Large intestine (tissue), 3 donors: ENCODE measurements at regions not wholly inside any gene's neighbourhood (a gene's known extent, or its start where the extent isn't known, plus 50 kb on each side); places are given as distances from the start of the nearest gene placed in this dataset.
"Not testable (repeated sequence)": the region's sequence is repeated elsewhere in the genome, so short reads cannot be mapped to it uniquely, and the experiment has no call there.

Source experiments
- DNase-seq, 2 donors: peaks; one replicate each; pipeline versions ENCODE4 v3.0.0 to v3.0.0-alpha.2; 2013
- H3K27ac ChIP-seq: one replicate; pipeline ENCODE4 v1.5.1; 2013; ENCODE audit warnings: low read length
- H3K27me3 ChIP-seq: 2 replicates; pipeline ENCODE4 v1.6.1; 2013; ENCODE audit warnings: low read length; ENCODE audit not compliant: control insufficient read depth, insufficient read depth
- H3K36me3 ChIP-seq: 2 replicates; pipeline ENCODE4 v1.6.1; 2013; ENCODE audit warnings: low read length; ENCODE audit not compliant: control insufficient read depth, insufficient read depth
- H3K4me1 ChIP-seq: one replicate; pipeline ENCODE4 v1.6.1; 2013; ENCODE audit warnings: low read length; ENCODE audit not compliant: control insufficient read depth, insufficient read depth
- H3K4me3 ChIP-seq: one replicate; pipeline ENCODE4 v1.5.1; 2013; ENCODE audit warnings: low read length
- H3K9me3 ChIP-seq: one replicate; pipeline ENCODE4 v1.6.1; 2013; ENCODE audit warnings: mild to moderate bottlenecking, low read depth, low read length, moderate library complexity; ENCODE audit not compliant: control insufficient read depth
- WGBS: methylation state at CpG from one replicate; pipeline ENCODE4 v1.1.5; 2013; ENCODE audit warnings: low lambda C conversion rate; ENCODE audit not compliant: insufficient coverage; 5-methylcytosine and 5-hydroxymethylcytosine counted together

DNA sequence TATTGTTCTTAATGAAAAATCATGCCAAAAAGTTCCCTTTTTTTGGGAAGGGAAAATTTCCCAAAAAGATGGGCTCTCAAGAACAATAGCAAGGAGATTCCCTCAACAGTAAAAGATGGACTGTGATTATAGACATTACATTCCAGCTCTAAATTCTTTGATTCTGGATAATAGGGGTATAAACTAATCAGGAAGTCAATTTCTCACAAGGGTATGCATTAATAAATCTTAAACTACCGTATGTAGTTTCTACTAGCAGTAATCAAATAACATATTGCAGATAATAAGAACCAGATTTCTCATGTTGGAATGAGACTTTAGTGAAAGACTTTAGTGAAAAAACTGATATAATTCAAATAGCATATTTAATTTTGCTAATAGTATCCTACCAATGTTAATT lies 144.8 kb upstream of the PTPRG start:
- WGBS = no CpG with 5 or more reads among the region's 1 CpG
- DNase-seq = no peak

DNA sequence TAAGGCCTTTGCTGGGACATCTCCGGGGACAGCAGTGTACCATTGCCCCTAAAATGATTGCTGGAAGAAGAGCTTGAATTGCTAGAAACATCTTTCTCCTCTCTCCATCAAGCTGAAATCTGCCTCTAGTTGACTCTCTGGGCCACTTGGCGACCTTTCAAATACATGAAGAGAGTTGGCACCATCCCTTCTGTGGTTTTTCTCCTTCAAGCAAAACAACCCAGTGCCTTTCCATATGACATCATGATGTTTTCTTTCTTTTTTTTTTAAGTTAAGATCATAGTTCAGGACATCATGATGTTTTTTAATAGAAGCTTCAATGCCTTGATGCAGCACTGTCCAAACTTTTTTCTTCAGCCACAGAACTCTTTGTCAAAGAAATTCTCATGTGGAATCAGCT lies 144.0 kb upstream of the PTPRG start:
- no peak for DNase-seq
- no peaks in the 10 kb centered on the region for H3K27me3 ChIP-seq
- H3K27ac ChIP-seq = no peak overlapping the region
- WGBS = no CpG with 5 or more reads among the region's 2 CpGs
- H3K4me1 ChIP-seq = no peaks in the 10 kb centered on the region
- no peaks in the 10 kb centered on the region for H3K9me3 ChIP-seq
- H3K36me3 ChIP-seq = no peaks in the 10 kb centered on the region
- no peak overlapping the region for H3K4me3 ChIP-seq

More for the DNA sequence above, 144.8 kb upstream of the PTPRG start:
- Histone ChIP-seq H3K9me3 (no peaks in the 10 kb centered on the region), H3K27ac (no peak overlapping the region), H3K4me3 (no peak overlapping the region), H3K36me3 (no peaks in the 10 kb centered on the region), H3K27me3 (no peaks in the 10 kb centered on the region), H3K4me1 (no peaks in the 10 kb centered on the region)

DNA sequence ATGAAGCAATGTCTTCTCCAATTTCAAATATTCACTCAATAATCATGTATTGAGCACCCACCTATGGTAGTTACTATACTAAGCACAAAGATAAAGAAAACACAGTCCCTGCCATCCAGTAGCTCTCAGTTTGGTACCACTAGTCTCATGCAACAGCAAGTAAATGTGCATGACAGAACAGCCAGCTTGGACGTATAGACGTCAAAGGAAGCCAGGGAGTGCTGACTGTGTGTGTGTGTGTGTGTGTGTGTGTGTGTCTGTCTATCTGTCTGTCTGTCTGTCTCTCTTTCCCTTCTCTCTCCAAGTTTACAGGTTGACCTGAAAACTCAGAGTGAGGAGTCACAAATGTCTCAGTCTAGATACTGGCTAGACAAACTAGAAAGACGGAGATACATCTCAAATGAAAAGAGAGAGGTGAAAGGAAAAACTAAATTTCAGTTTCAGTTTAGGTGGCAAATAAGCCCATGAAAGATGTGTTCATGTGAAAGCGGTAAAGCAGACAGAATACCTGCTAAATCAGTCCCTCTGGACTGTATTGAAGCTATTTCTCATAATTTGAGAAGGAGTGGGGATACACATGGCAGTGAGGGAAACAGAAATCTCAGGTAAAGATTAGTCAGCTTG lies 141.1 kb upstream of the PTPRG start:
- no peaks in the 10 kb centered on the region for H3K9me3 ChIP-seq
- H3K4me3 ChIP-seq = no peak overlapping the region
- WGBS = 89% methylated on average over 2 of the region's 4 CpGs
- H3K36me3 ChIP-seq = no peaks in the 10 kb centered on the region
- H3K27me3 ChIP-seq = no peaks in the 10 kb centered on the region
- no peaks in the 10 kb centered on the region for H3K4me1 ChIP-seq
- DNase-seq = no peak
- no peak overlapping the region for H3K27ac ChIP-seq

DNA sequence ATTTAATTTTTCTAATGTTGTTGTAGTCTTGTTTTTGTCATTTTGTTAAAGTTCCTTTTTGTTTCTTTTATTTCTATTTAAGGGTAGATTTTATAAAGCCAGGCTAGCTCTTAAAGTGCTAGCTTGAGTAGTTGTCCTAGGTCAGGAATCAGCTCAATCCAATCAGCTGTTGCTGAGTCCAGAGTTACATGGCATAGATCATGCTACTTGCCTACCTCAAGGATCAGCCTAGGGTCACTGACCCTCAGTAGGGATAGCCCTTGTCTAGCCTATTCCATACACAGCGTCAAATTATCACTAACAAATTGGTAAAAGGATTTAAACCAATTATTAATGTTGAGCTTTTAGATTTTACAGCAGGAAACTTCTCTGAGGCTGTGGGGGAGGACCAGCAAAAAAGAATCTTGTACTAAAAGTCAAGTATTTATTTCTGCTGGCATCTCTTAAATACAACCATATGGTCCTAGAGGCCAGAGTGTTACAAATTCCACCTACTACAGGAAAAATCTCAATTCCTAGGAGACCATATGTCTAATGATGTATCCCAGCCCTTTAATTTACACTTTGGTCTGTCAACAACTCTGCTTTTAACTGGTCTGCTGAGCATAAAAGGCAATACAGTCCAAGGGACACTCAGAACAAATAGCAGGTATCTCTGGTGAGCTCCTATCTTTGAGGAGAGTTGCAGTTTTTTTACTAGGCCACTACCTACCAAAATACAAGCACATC lies 138.3 kb upstream of the PTPRG start:
- Histone ChIP-seq H3K27me3 (no peaks in the 10 kb centered on the region), H3K36me3 (no peaks in the 10 kb centered on the region), H3K9me3 (no peaks in the 10 kb centered on the region), H3K4me3 (no peak overlapping the region), H3K4me1 (no peaks in the 10 kb centered on the region), H3K27ac (no peak overlapping the region)
- WGBS = no CpG with 5 or more reads among the region's 1 CpG
- peak; percentile 18 to 43 for DNase-seq

DNA sequence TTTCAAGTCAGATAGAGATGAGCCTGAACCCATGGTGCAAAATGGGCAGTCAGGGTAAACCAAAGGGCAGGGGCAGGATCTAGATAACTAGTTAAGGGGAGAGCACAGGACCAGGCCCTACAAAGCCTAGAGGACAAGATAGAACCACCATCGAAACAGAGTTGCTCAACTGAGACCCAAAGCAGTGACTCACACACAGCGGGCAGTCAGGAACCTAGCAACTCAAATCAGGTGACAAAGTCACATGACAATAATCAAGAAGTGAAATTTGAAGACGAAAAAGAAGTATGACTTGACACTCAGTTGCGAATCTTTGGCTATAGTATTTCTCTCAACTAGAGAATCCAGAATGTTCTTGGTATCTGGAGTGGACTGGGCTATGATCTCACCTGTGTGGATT lies 136.0 kb upstream of the PTPRG start:
- no peaks in the 10 kb centered on the region for H3K27me3 ChIP-seq
- 80% methylated on average over 1 of the region's 4 CpGs for WGBS

DNA sequence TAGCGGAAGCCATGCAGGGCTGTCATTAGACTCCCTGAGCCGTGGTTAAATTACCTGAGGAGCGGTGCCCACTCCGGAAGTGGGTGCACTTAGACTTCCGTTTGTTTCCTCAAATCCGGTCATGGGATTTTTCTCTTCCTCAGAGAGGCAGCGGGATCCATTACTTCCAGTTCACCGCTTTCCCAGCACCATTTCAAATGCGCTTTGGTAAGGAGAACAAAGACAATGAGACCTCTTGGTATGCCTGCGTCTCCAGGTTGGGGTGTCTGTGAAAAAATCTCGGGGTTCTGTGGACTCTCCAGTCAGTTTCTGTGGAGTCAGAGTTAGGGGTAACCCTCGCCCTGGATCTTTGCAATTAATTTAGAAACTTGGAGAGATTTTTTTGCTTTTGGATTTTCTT lies 132.3 kb upstream of the PTPRG start:
- Histone ChIP-seq H3K4me3 (no peak overlapping the region), H3K36me3 (no peaks in the 10 kb centered on the region), H3K27me3 (no peaks in the 10 kb centered on the region), H3K9me3 (no peaks in the 10 kb centered on the region), H3K27ac (no peak overlapping the region), H3K4me1 (no peaks in the 10 kb centered on the region)
- WGBS = no CpG with 5 or more reads among the region's 12 CpGs
- DNase-seq = no peak

More for the DNA sequence above, 136.0 kb upstream of the PTPRG start:
- H3K4me3 ChIP-seq = no peak overlapping the region
- no peaks in the 10 kb centered on the region for H3K9me3 ChIP-seq
- no peak overlapping the region for H3K27ac ChIP-seq
- H3K4me1 ChIP-seq = no peaks in the 10 kb centered on the region
- H3K36me3 ChIP-seq = no peaks in the 10 kb centered on the region
- peak in 1 of 2 donors; percentile 12 for DNase-seq

DNA sequence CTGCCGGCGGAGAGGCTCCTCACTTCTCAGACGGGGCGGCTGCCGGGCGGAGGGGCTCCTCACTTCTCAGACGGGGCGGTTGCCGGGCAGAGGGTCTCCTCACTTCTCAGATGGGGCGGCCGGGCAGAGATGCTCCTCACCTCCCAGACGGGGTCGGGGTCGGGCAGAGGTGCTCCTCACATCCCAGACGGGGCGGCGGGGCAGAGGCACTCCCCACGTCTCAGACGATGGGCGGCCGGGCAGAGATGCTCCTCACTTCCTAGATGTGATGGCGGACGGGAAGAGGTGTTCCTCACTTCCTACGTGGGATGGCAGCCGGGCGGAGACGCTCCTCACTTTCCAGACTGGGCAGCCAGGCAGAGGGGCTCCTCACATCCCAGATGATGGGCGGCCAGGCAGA lies 126.5 kb upstream of the PTPRG start:
- not testable (repeated sequence) for H3K9me3 ChIP-seq, H3K4me3 ChIP-seq, DNase-seq, H3K4me1 ChIP-seq, H3K27ac ChIP-seq, H3K36me3 ChIP-seq, H3K27me3 ChIP-seq
- no CpG with 5 or more reads among the region's 28 CpGs for WGBS

DNA sequence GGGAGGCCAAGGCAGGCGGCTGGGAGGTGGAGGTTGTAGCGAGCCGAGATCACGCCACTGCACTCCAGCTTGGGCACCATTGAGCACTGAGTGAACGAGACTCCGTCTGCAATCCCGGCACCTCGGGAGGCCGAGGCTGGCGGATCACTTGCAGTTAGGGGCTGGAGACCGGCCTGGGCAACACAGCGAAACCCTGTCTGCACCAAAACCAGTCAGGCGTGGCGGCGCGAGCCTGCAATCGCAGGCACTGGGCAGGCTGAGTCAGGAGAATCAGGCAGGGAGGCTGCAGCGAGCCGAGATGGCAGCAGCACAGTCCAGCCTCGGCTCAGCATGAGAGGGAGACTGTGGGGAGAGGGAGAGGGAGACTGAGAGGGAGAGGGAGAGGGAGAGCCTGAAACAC lies 126.0 kb upstream of the PTPRG start:
- WGBS = no CpG with 5 or more reads among the region's 20 CpGs
- not testable (repeated sequence) for H3K27me3 ChIP-seq, H3K36me3 ChIP-seq

DNA sequence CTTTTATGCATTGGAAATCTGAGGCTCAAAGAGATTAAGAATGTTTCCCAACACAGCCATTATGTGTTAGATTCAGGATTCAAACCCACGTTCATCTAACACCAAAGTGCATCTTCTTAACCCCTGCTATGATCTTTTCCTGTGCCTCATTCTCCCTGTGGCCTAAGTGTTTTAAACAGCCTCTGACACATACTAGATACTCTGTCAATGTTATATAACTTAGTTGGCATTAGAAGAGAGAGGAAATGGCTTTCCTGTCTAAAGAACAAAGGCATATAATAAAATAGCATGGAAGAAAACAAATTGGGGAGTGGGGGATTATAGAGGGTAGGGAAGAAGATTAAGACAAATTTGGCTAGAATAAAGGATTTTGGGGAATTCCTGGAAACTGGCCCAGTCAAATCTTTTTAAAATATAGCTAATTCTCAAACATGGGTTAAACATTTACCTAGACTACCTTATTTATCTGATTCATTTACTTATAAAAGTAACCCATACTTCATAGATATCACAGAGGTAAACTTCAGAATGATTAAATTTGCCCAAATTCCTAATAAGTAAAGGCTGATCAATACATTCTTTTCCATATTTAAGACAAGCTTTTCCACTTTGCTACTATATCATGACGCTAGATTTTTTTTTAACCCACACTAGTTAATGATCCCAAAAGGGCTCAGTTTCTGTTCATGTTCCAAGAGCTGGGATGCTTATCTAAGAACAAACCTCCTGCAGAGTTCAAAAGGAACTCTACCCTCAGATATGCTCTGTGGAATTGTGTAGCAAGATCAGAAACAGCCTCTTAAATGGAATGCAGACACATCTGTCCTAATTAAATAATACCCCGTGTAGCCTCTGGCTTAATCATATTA lies 122.9 kb upstream of the PTPRG start:
- Histone ChIP-seq H3K27ac (no peak overlapping the region), H3K9me3 (peaks cover 10% of the 10 kb centered on the region), H3K27me3 (no peaks in the 10 kb centered on the region), H3K4me3 (no peak overlapping the region), H3K4me1 (peaks cover 3% of the 10 kb centered on the region), H3K36me3 (no peaks in the 10 kb centered on the region)
- peak in 1 of 2 donors; percentile 43 for DNase-seq
- WGBS = 67% methylated on average over 1 of the region's 3 CpGs

More for the DNA sequence above, 126.0 kb upstream of the PTPRG start:
- not testable (repeated sequence) for H3K27ac ChIP-seq, H3K9me3 ChIP-seq, H3K4me3 ChIP-seq, H3K4me1 ChIP-seq, DNase-seq

DNA sequence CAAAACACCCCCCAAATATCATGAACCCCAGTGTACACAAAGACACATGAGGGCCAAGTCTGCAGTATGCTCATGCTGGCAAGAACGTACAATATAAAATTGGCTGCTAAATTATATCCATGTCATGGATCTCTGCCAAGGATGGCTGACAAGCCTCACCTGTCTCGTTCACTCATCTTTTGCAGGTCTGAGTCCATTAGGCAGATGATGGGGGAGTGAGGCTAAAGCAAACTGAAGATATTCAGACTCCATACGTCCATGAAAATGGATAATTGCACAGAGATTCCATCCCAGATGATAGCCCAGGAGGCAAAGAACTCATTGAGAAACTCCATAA lies 122.3 kb upstream of the PTPRG start:
- Histone ChIP-seq H3K9me3 (peaks cover 10% of the 10 kb centered on the region), H3K27me3 (no peaks in the 10 kb centered on the region), H3K4me3 (no peak overlapping the region), H3K27ac (no peak overlapping the region), H3K4me1 (peaks cover 3% of the 10 kb centered on the region), H3K36me3 (no peaks in the 10 kb centered on the region)
- DNase-seq = no peak
- WGBS = no CpG with 5 or more reads among the region's 3 CpGs
